IPS DF 19.7 (cell line): ENCODE measurements at regions not wholly inside any gene's neighbourhood (a gene's known extent, or its start where the extent isn't known, plus 50 kb on each side); places are given as distances from the start of the nearest gene placed in this dataset.
A peak's percentile ranks its signal among the peaks of the same experiment; 100 is the strongest.
"Not testable (repeated sequence)": the region's sequence is repeated elsewhere in the genome, so short reads cannot be mapped to it uniquely, and the experiment has no call there.

Experiments
- DNase-seq: peaks from one replicate; pipeline ENCODE4 v3.0.0-alpha.2; 2013; ENCODE audit warnings: low read depth, low spot score

DNA sequence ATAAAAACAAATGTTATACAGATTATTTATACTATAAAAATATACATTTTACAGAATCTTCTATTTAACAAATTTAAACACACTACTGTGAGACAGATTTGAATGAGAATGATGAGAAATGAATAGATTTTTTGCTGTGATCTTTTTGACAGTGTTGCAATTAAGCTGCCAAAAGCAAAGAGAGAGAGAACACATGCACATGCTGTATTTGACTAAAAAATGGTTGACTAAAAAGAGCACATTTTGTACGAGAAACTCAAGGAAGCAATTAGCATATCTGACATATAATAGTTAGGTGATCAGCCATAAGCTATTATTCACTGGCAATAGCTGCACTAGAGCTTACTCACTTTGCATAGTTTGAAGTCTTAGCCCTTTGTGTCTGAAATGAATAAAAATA is 115.8 kb downstream of the SYT10 start:
- DNase-seq, result no peak

DNA sequence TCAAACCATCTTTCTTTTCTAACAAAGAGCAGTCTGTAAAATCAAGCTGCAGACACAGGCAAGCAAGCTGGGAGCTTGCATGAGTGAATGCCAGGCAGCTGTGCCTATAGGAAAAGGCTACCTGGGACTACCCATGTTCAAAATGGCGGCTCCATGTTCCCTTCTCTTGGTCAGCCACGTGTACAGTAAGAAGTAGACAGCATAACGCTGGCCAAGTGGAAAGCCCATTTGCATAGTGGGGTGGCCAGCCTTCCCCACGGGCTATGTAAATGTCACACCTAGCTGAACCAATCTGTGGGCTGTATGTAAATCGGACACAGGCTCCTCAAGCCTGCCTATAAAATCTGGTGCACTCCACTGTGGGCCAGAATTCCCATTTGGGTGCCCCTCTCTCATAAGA is 117.1 kb downstream of the SYT10 start:
- DNase-seq, result no peak

DNA sequence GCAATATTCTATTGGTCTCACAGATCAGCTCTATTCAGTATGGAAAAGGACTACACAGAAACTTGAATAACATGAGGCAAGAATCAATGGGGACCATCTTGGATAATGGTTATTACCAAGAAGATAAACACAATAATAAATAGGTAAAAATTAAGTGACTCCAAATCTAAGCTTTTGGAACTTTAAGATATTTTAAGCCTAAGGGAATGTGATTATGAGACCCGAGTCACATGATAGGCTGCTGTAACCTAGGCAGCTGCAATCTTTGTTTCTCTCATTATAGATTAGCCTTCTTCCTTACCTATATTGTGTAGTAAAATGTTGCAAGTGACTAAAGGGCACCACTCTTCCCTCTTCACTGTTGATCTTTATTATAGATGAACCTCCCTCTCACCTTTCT is 121.9 kb downstream of the SYT10 start:
- DNase-seq, result no peak

DNA sequence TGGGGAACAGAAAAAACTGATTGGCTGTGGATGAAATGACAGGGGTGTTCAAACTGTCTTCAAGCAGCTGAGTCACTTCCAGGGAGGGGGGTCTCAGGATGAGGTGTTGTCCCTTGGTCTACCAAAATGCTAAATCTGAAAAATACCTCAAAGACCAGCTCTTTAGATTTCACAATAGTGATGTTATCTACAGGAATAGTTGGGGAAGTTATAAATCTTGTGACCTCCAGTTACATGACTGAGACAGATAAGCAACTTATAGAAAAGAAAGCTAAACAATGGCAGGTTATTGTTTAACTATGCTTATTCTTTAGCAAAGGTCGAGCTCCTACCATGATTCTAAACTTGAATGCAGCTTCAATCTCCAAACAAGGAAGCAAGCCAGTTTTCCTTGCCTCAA is 125.4 kb downstream of the SYT10 start:
- no peak for DNase-seq

DNA sequence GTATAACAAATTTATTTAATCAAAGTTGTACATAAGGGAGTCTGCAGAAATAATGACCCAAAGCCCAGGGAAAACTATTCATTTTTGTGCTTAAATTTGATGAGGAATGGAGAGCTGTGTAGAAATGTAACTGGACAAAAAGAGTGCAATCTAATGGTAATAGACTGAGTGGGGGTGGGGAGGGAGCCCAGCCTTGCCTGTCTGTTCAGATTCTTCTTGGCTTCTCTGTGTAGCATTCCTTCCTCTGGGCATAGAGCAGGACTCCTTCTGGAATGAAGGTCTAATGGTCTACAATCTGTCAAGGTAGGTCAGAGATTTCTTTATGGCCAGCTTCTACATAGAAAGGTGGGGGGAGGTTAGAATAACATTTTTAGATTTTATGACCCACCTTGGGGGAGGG is 126.1 kb downstream of the SYT10 start:
- DNase-seq, result no peak

DNA sequence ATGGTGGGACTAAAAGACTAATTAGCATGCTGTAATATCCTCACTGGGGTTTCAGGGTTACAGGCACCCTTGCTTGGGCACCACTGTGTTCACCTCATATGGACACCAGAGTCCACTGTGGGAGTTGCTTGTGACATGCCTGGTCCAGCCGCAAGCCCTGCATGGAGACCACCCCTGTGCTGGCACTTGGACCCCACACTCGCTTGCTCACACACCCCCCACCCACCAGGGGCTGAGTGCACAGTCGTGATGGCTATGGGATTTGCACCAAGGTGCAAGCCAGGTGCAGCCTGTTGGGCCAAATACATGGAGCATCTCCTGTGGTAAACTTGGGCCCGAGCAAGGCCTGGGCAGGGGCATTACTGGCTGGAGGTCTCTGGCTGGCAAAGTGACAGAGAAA is 129.1 kb downstream of the SYT10 start:
- no peak for DNase-seq

DNA sequence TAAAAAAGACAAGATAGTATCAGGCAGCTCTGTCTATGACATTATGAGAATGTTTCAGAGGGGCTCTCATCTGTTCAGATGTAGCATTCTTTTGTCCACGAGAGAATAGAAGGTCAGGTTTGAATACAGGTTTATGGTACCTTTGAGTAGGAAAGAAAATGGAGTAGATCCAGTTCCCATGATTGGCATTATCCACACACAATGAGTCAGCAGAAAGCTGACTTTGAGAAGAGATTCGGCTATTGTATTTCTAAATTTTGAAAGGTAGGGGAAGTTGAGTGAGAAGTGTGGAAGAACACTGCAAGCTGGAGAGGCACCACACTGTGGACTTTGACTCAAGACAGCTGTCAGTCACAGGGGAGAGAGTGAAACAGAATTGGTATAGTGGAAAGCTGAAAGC is 135.4 kb downstream of the SYT10 start:
- no peak for DNase-seq

DNA sequence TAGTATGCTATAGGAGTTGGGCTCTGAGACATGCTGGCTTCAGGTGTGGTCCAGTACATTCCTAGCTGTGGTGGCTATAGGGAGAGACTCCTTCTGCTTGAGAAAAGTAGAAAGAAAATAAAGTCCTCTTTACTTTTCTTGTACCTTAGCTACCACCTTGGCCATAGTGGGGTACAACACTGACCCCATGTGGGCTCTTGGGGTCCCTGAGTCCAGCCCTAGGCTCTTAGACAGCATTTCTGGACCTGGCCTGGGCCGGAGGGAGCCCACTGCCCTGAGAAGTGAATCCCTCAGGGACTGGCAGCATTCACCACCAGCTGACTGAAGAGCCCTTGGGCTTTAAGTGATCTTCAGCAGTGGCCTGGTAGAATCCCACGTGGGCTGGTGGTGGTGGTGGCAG is 143.1 kb downstream of the SYT10 start:
- no peak for DNase-seq

DNA sequence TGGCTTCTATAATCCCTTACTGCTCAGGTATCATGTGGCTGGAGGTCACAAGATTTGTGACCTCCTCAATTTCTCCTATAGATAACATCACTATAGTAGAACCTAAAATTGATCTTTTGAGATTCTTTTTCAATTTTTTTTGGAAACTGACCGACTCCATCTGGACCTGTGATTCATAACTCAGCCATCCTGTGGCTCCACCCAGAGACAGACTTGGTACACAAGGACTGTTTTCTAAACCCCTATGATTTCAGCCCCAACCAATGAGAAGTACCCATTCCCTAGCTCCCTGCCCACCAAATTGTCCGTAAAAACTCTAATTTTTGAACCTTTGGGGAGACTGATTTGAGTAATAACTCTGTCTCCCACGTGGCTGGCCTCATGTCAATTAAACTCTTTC is 148.9 kb downstream of the SYT10 start:
- no peak for DNase-seq

DNA sequence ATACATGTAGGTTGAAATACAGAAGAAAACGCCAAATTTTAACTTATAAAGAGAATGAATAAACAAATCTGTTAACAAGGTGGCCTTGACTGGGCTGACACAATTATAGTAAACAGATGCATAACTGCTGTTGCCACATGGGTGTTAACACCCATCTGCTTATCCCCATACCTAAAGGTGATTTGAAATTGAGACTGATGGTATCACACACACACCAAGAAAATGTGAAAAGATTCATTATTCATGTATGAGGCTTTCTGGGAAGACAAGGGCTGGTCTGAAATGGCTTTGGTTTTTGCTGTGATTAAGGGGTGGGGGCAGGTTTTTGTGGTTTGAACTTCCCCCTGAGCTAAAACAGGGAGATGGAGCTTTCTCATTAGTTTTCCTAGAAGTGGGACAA is 156.6 kb downstream of the SYT10 start:
- DNase-seq, result no peak

DNA sequence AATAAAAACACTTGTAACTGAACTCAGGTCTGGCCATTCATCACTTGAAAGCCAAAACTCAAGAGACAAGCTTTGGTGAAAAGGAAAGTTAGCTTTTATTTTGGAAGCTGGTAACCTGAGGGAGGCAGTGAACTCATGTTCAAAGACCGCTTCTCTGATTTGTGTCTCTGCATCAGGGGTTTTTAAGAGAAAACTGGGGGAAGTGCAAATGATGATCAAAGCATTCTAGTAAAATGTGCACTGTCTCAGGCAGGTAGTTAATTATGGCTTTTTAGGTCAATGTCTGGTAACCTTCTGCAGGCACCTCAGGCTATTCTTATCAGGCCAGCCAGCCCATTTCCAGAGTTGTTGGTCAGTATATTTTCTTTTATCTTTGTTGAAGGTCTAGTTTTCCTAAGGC is 162.2 kb downstream of the SYT10 start:
- no peak for DNase-seq

DNA sequence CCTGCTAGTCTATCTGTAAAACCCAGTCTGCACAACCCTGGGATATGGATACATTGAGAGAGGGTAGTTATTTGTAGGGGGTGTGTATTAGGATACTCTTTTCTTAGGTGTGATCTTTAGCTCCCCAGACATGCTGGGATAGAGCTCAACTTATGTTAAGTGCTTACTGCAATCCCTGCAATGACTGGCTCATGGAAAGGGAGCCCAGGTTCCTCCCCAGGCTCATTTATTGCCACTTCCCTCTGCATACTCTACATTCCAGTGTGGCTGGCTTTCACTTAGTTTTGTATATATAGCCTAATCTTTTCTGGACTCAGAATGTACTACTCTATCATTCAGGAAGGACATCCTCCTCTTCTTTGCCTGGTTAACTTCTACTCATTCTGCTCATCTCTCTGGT is 172.0 kb downstream of the SYT10 start:
- no peak for DNase-seq

DNA sequence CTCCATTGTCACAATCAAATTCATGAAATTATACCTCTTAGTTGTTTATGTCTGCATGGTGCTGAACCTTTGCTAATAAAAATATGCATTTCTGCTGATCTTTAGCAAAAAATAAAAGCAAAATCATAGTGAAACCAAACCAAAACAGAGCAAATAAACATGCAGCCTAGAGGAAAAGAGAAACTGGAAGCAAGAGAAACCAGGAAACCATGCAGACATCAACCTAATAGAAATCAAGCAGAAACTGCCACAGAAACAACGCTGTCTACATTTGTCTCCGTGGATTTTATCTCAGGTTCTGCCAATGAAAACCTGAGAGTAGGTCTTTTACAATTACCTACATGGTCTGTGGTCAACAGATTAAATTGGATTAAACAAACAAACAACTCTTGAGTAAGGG is 173.7 kb downstream of the SYT10 start:
- no peak for DNase-seq

DNA sequence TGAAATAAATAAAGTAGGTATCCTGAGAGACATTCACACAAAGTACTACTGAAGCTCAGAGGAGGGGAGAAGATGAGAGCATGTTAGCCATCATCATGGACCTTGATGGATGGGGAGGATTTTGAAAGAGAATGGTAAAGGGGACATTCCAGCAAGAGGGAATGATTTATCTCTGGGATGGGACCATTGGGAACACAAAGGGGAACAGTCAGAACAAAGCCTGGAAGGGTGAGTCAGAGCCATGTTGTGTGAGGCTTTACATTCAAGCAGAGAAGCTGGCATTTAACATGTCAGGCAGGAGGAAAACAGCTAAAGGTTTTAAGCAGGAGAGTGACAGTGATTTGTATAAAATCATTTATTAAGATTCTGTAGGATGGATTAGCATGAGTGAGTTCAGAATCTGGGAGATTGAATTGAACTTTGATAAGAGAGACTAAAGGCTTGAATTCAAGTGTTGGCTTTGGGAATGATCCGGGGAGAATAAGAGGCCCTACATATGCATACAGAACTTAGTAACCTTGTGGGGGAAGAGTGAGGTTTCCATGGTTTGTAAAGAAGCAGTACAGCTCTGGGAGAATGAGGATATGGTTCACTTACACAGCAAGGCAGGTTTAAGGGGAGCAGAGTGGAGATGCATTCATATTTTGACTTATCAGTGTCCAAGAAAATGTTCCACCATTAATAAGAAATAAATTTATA is 174.4 kb downstream of the SYT10 start:
- peak; percentile 12 for DNase-seq

DNA sequence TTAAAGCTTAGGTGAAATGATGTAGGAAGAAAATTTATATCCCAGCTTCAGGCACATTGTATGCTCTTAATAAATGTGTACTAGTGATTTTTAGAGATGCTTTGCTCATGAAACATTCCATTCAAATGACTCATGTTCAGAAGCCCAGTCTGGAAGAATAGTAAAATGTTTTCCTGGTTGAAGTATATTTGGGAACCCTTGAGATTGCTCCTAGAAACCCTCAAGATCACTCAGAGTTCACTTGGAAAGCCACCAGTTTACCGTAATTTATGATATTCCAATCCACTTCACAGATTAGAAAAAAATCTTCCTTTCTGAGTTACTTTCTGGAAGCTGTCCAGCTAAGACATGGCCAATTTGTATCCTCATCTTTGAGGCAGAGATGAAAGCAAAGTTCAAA is 186.4 kb downstream of the SYT10 start:
- DNase-seq, result no peak

DNA sequence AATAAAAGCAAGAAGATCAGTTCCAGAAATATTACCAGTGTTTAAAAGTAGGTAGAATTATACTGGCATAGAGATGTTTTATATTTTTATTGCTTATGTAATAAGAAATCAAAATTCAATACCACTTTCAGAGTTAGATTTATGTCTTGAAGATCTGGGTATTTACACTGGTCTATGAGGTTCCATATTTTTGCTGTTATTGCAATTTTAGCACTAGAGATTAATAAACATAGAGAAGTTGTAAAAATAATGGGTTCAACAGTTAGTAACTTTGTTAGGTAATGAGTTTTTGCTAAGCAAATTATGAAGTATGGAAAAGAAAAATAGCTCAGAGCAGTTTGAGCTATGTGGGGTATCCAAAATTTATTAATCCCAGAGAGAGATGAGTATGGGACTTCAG is 188.1 kb downstream of the SYT10 start:
- no peak for DNase-seq

DNA sequence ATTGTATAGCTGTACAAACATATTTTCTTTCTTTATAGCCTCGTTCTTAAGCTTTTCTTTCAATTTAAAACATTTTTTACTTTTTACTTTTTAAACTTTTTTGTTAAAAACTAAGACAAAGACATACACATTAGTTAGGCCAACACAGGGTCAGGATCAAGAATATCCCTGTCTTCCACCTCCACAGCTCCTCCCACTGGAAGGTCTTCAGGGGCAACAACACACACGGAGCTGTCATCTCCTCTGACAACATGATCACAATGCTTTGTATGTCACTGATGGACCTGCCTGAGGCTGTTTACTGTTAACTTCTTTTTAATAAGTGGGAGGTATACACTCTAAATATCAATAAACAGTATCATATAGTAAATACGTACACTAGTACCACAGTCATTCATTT is 191.3 kb downstream of the SYT10 start:
- DNase-seq, result no peak

DNA sequence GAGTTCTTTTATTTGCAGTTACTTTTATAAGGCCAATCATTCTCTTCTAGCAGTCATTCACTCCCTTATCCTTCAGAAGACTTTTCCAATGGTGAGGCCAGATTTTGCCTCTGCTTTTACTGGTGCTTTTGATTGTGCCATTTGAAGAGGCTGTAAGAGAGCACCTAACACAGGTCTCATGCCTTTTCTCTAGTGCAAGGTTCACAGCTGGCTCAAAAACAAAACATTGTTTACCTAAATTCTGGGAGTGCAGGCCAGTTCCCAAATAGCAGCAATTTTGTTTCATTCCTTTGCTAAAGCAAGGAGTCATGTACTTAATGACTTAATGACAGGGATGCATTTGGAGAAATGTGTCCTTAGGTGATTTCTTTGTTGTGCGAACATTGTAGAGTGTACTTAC is 192.0 kb downstream of the SYT10 start:
- no peak for DNase-seq

DNA sequence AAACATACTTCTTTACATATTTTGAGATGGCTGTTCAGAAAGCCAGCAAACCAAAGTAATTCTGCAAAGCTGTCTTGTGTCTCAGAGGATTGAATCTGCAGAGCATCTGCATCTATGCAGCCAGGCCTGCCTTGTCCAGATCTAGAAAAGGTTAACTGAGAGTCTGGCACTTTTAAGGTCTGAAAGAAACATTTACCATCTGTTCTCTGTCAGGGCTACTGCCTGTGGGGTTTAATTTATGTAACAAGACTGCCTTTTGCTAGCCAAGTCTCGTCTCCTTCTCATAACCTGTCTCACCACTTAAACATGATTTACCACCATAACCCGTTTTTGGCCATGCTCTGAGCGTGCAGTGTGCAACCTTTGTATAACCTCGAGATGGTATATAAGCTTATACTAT is 194.2 kb downstream of the SYT10 start:
- DNase-seq, result no peak

DNA sequence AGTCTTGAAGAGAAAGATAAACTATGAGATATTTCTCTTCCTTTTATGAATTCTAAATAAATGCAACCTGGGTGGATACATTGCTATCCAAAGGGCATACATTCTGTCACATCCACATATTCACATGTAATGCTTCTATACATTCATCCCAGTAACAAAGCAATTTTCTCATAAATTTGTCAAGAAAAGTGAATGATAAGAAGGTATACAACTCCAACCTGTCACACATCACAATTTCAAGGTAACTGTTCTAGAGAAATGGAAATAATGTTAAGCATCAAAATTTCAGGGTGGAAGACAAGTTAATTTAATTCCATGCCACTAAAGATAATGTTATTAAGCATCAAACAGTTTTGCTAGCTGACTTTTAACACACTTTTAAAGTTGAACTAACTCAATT is 212.9 kb downstream of the SYT10 start:
- no peak for DNase-seq

DNA sequence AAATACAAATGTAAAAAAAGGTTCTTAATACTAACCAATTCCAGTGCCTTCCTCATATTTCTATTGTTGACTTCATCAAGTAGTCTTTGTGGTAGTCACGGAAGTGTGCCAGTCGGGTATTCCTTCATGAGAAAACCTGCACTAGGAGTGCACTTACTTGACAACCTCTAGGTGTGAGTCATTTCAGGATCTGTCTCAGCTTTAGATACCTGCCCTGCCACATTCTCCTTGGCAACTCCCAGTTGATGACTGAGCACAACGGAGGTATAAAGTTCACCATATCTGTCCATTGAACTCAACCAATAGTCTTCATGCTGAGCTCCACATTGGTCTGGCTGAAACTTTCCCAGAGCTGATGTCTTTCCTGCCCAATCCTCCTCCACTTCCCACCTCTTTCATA is 215.7 kb downstream of the SYT10 start:
- DNase-seq, result no peak

DNA sequence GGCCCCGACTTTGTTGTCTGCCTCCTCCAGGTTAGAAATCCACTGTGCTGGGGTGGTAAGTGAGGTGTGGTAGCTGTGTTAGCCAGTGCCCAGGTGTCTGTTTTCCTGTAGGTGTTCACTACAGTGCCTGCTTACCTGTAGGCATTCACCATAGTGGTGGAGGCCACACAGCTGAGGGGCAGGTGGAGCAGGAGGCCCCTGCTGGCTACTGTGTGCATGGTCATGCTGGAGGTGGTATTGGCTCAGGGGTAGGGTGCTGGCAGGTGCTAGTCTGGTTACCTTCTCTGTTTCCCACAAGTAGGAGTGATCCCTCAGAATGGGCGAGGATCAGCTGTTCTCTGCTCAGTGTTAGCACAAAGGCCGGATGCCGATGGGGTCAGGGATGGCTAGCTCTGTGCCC is 217.3 kb downstream of the SYT10 start:
- DNase-seq, result no peak

DNA sequence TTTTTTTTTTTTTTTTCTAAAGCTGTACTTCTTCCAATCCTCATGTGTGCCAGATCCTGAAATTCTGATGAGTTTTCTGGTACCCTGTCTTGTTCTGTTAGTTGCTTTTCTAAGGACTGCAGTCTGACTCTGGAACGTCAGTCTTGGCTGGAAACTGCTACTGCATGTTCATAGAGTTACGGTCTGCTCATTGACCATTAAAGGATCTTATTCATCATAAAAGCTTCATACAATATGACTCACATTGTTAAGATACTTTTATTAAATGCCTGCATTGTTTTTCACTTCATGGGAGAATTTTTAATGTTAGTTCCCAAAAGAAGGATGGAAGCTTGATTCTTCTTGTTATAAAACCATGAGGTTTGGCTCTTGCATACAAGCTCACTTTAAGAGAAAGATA is 233.6 kb downstream of the SYT10 start:
- no peak for DNase-seq

DNA sequence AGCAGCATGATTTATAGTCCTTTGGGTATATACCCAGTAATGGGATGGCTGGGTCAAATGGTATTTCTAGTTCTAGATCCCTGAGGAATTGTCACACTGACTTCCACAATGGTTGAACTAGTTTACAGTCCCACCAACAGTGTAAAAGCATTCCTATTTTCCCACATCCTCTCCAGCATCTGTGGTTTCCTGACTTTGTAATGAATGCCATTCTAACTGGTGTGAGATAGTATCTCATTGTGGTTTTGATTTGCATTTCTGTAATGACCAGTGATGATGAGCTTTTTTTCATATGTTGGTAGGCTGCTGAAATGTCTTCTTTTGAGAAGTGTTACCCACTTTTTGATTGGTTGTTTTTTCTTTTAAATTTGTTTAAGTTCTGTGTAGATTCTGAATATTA is 245.2 kb downstream of the SYT10 start:
- DNase-seq, result not testable (repeated sequence)
